C4-2B (cell line): ENCODE measurements at regions not wholly inside any gene's neighbourhood (a gene's known extent, or its start where the extent isn't known, plus 50 kb on each side); places are given as distances from the start of the nearest gene placed in this dataset.

Experiments
- H3K27ac ChIP-seq: fragments of 450-650 bp; 2 replicates; pipeline ENCODE4 v1.5.1; 2017
- CTCF ChIP-seq: fragments of 450-650 bp; conservative IDR thresholded peaks from 2 replicates; pipeline ENCODE4 v1.5.1; 2017; ENCODE audit warnings: mild to moderate bottlenecking
- ZFX ChIP-seq: fragments of 450-650 bp; IDR thresholded peaks from 2 replicates; pipeline ENCODE4 v1.6.1; 2017

GRCh38 chr5:128815201-128815600, 150.1 kb upstream of the SLC27A6 start:
- H3K27ac ChIP-seq: no peak overlapping the region
- TF ChIP-seq ZFX: no peak
- TF ChIP-seq CTCF: no peak

- no peak overlapping the region for H3K27ac ChIP-seq
- no peak for TF ChIP-seq CTCF
- no peak for TF ChIP-seq ZFX
Observed at GRCh38 chr5:128825826-128826225, 139.5 kb upstream of the SLC27A6 start.

GRCh38 chr5:128826275-128826674, 139.0 kb upstream of the SLC27A6 start:
- no peak overlapping the region for H3K27ac ChIP-seq
- TF ChIP-seq ZFX (no peak), CTCF (no peak)

- no peak overlapping the region for H3K27ac ChIP-seq
- TF ChIP-seq CTCF (no peak), ZFX (no peak)
Observed at GRCh38 chr5:128836571-128836970, 128.7 kb upstream of the SLC27A6 start.

GRCh38 chr5:128838623-128839022, 126.7 kb upstream of the SLC27A6 start:
- no peak for TF ChIP-seq CTCF
- TF ChIP-seq ZFX: no peak
- no peak overlapping the region for H3K27ac ChIP-seq

- no peak for TF ChIP-seq CTCF
- no peak for TF ChIP-seq ZFX
- H3K27ac ChIP-seq: no peak overlapping the region
Observed at GRCh38 chr5:128842241-128842640, 123.0 kb upstream of the SLC27A6 start.

GRCh38 chr5:128844354-128844923, 120.8 kb upstream of the SLC27A6 start:
- TF ChIP-seq CTCF (peak; percentile 60), ZFX (no peak)
- H3K27ac ChIP-seq: no peak overlapping the region
